ENCODE measurements at regions not wholly inside any gene's neighbourhood (a gene's known extent, or its start where the extent isn't known, plus 50 kb on each side); places are given as distances from the start of the nearest gene placed in this dataset.

- Mint-ChIP-seq H3K27me3 (ENCODE audit: insufficient read depth) (peaks cover 2% of the 10 kb centered on the region; the same call in 1 of the 2 replicates), H3K36me3 (ENCODE audit: low read depth) (no peaks in the 10 kb centered on the region; the same call in 1 of the 2 replicates), H3K9me3 (no peaks in the 10 kb centered on the region), H3K4me1 (ENCODE audit: low read depth) (peaks cover 65% of the 10 kb centered on the region), H3K4me3 (no peak overlapping the region), H3K27ac (no peak overlapping the region)
- no peak for TF ChIP-seq CTCF (IDR thresholded peaks at IDR 0.05)
- DNase-seq = no peak
Measured at GRCh38 chr5:114208120-114208519, 153.8 kb upstream of the KCNN2 start.

GRCh38 chr5:114208588-114208987, 153.3 kb upstream of the KCNN2 start:
- H3K27me3 Mint-ChIP-seq (ENCODE audit: insufficient read depth) = peaks cover 2% of the 10 kb centered on the region; the same call in 1 of the 2 replicates
- H3K4me3 Mint-ChIP-seq = peak overlapping the region; percentile 2; the same call in 1 of the 2 replicates
- no peak for TF ChIP-seq CTCF (IDR thresholded peaks at IDR 0.05)
- peak overlapping the region; percentile 3; the same call in 1 of the 2 replicates for H3K27ac Mint-ChIP-seq
- peaks cover 66% of the 10 kb centered on the region for H3K4me1 Mint-ChIP-seq (ENCODE audit: low read depth)
- no peaks in the 10 kb centered on the region; the same call in 1 of the 2 replicates for H3K36me3 Mint-ChIP-seq (ENCODE audit: low read depth)
- DNase-seq = no peak
- H3K9me3 Mint-ChIP-seq = no peaks in the 10 kb centered on the region

- peaks cover 66% of the 10 kb centered on the region for H3K4me1 Mint-ChIP-seq (ENCODE audit: low read depth)
- DNase-seq = no peak
- no peaks in the 10 kb centered on the region for H3K9me3 Mint-ChIP-seq
- TF ChIP-seq CTCF (IDR thresholded peaks at IDR 0.05) = no peak
- H3K27me3 Mint-ChIP-seq (ENCODE audit: insufficient read depth) = peaks cover 2% of the 10 kb centered on the region; the same call in 1 of the 2 replicates
- H3K27ac Mint-ChIP-seq = no peak overlapping the region
- no peaks in the 10 kb centered on the region; the same call in 1 of the 2 replicates for H3K36me3 Mint-ChIP-seq (ENCODE audit: low read depth)
- H3K4me3 Mint-ChIP-seq = no peak overlapping the region
Measured at GRCh38 chr5:114210662-114211061, 151.2 kb upstream of the KCNN2 start.

- Mint-ChIP-seq H3K27ac (no peak overlapping the region), H3K9me3 (peaks cover 30% of the 10 kb centered on the region), H3K36me3 (ENCODE audit: low read depth) (peaks cover 44% of the 10 kb centered on the region), H3K4me1 (ENCODE audit: low read depth) (peaks cover 19% of the 10 kb centered on the region; the same call in 1 of the 2 replicates), H3K27me3 (ENCODE audit: insufficient read depth) (no peaks in the 10 kb centered on the region), H3K4me3 (no peak overlapping the region)
- no peak for DNase-seq
- no peak for TF ChIP-seq CTCF (IDR thresholded peaks at IDR 0.05)
Measured at GRCh38 chr5:114221807-114222206, 140.1 kb upstream of the KCNN2 start.

- Mint-ChIP-seq H3K9me3 (peaks cover 23% of the 10 kb centered on the region), H3K36me3 (ENCODE audit: low read depth) (peaks cover 27% of the 10 kb centered on the region), H3K27me3 (ENCODE audit: insufficient read depth) (no peaks in the 10 kb centered on the region), H3K4me3 (no peak overlapping the region), H3K27ac (no peak overlapping the region; the same call in 1 of the 2 replicates), H3K4me1 (ENCODE audit: low read depth) (peaks cover 19% of the 10 kb centered on the region; the same call in 1 of the 2 replicates)
- no peak for DNase-seq
- TF ChIP-seq CTCF (IDR thresholded peaks at IDR 0.05) = peak; percentile 66
Measured at GRCh38 chr5:114223866-114224265, 138.0 kb upstream of the KCNN2 start.
